Myocyte (in vitro differentiated cells): ENCODE measurements at regions not wholly inside any gene's neighbourhood (a gene's known extent, or its start where the extent isn't known, plus 50 kb on each side); places are given as distances from the start of the nearest gene placed in this dataset.

Experiments used
- DNase-seq: peaks from one replicate; pipeline ENCODE4 v3.0.0-alpha.2; 2012; ENCODE audit warnings: low read depth

- peak; percentile 91 for DNase-seq
These were observed 251.1 kb downstream of the SEC14L1 start for GRCh38 chr17:77391668-77392375.

GRCh38 chr17:77392376-77393273 lies 251.9 kb downstream of the SEC14L1 start:
- no peak for DNase-seq

GRCh38 chr17:77393274-77393600 lies 252.5 kb downstream of the SEC14L1 start:
- no peak for DNase-seq

GRCh38 chr17:77393867-77394539 lies 253.2 kb downstream of the SEC14L1 start:
- no peak for DNase-seq

GRCh38 chr17:77394540-77395295 lies 253.9 kb downstream of the SEC14L1 start:
- peak; percentile 84 for DNase-seq

- no peak for DNase-seq
These were observed 254.8 kb downstream of the SEC14L1 start for GRCh38 chr17:77395501-77396048.

GRCh38 chr17:77396610-77397009 lies 255.8 kb downstream of the SEC14L1 start:
- DNase-seq = peak; percentile 93

- DNase-seq = no peak
These were observed 257.5 kb downstream of the SEC14L1 start for GRCh38 chr17:77398274-77398673.

- DNase-seq = no peak
These were observed 258.7 kb downstream of the SEC14L1 start for GRCh38 chr17:77399319-77399957.

- peak; percentile 98 for DNase-seq
These were observed 259.7 kb downstream of the SEC14L1 start for GRCh38 chr17:77400445-77400870.

GRCh38 chr17:77402159-77402731 lies 261.5 kb downstream of the SEC14L1 start:
- no peak for DNase-seq

- DNase-seq = no peak
These were observed 263.1 kb downstream of the SEC14L1 start for GRCh38 chr17:77403854-77404253.

- DNase-seq = peak; percentile 82
These were observed 264.2 kb downstream of the SEC14L1 start for GRCh38 chr17:77404812-77405581.

- peak; percentile 86 for DNase-seq
These were observed 265.3 kb downstream of the SEC14L1 start for GRCh38 chr17:77405867-77406732.

- DNase-seq = no peak
These were observed 266.8 kb downstream of the SEC14L1 start for GRCh38 chr17:77407321-77408277.

- DNase-seq = no peak
These were observed 267.5 kb downstream of the SEC14L1 start for GRCh38 chr17:77408284-77408683.
